K562 (cell line): ENCODE measurements at regions not wholly inside any gene's neighbourhood (a gene's known extent, or its start where the extent isn't known, plus 50 kb on each side); places are given as distances from the start of the nearest gene placed in this dataset.

ENCODE experiments used
- CBFB ChIP-seq: sonication (generic); formaldehyde crosslinking; IDR thresholded peaks from 2 replicates; pipeline ENCODE4 v1.4.0; 2020; ENCODE audit warnings: mild to moderate bottlenecking, missing genetic modification reagents
- CEBPG ChIP-seq, 3 experiments: fragments of 200-800 bp in 1 of 3; sonication (Bioruptor generic) in 1 of 3; sonication (generic) in 1 of 3; formaldehyde crosslinking in 1 of 3; IDR thresholded peaks in 2 of 3; conservative IDR thresholded peaks in 1 of 3; 2 replicates each; pipeline versions ENCODE4 v1.6.1 to v1.8.0; 2016 to 2022; ENCODE audit warnings: missing compliant biosample characterization in 2 of 3, missing genetic modification characterization in 2 of 3, mild to moderate bottlenecking in 1 of 3, missing genetic modification reagents in 1 of 3
- CREM ChIP-seq: IDR thresholded peaks from 2 replicates; pipeline ENCODE4 v1.6.1; 2014; ENCODE audit warnings: antibody characterized with exemption, low read depth
- ETV6 ChIP-seq, 3 experiments: fragments of 150-350 bp in 1 of 3; sonication (generic) in 1 of 3; formaldehyde crosslinking in 1 of 3; IDR thresholded peaks; 2 replicates each; pipeline versions ENCODE4 v1.6.1 to v1.8.0; 2014 to 2022; ENCODE audit warnings: borderline replicate concordance in 2 of 3, low read depth in 2 of 3, antibody characterized with exemption in 1 of 3, low read length in 1 of 3, mild to moderate bottlenecking in 1 of 3, missing genetic modification reagents in 1 of 3
- PCBP2 ChIP-seq: fragments of 200-400 bp; formaldehyde crosslinking; IDR thresholded peaks from 2 replicates; pipeline ENCODE4 v1.6.1; 2018; ENCODE audit warnings: low read length, low read depth, mild to moderate bottlenecking, moderate library complexity; ENCODE audit not compliant: poor library complexity, severe bottlenecking
- POLR2AphosphoS5 ChIP-seq: IDR thresholded peaks from 2 replicates; pipeline ENCODE4 v1.6.1; 2011; ENCODE audit warnings: mild to moderate bottlenecking, low read depth, low read length, moderate library complexity; ENCODE audit not compliant: control insufficient read depth, insufficient read depth
- ZFPM2 ChIP-seq: fragments of 250-450 bp; sonication (Bioruptor Pico); IDR thresholded peaks from 2 replicates; pipeline ENCODE4 v1.5.1; 2022; ENCODE audit warnings: mild to moderate bottlenecking
- TF ChIP-seq, protein P1 (sequence below): fragments of 250-450 bp; sonication (Bioruptor Pico); IDR thresholded peaks from 2 replicates; pipeline ENCODE4 v1.5.0; 2020; ENCODE audit warnings: mild to moderate bottlenecking, borderline replicate concordance
- TF ChIP-seq, protein P2 (sequence below), 3 experiments: IDR thresholded peaks in 2 of 3; conservative IDR thresholded peaks in 1 of 3; 2 replicates each; pipeline ENCODE4 v1.5.1; 2011 to 2012; ENCODE audit warnings: low read length in 3 of 3, mild to moderate bottlenecking in 3 of 3, control low read depth in 2 of 3, improper control_type of control experiment in 1 of 3, inconsistent platforms in 1 of 3, low read depth in 1 of 3, mixed read lengths in 1 of 3, moderate library complexity in 1 of 3; ENCODE audit not compliant: insufficient read depth in 2 of 3

DNA sequence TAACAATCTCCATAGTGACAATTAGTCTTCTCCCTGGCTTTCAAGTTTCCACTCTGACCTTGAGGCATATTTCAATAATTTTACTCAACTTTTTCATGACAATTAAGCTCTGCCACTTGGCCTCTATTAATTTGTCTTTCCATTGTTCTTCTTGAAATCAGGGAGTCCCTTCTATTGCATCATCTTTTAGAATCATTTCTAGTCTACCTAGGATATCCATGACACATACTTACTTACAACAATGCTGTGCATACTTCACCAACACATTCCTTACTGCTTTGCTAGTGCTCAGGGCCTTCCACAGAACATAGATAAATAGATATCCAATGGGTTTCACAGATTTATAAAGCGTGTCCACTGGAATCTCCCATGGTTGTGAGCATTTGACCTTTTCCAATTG lies 331.5 kb upstream of the LRP1B start:
- TF ChIP-seq, protein P1, sequence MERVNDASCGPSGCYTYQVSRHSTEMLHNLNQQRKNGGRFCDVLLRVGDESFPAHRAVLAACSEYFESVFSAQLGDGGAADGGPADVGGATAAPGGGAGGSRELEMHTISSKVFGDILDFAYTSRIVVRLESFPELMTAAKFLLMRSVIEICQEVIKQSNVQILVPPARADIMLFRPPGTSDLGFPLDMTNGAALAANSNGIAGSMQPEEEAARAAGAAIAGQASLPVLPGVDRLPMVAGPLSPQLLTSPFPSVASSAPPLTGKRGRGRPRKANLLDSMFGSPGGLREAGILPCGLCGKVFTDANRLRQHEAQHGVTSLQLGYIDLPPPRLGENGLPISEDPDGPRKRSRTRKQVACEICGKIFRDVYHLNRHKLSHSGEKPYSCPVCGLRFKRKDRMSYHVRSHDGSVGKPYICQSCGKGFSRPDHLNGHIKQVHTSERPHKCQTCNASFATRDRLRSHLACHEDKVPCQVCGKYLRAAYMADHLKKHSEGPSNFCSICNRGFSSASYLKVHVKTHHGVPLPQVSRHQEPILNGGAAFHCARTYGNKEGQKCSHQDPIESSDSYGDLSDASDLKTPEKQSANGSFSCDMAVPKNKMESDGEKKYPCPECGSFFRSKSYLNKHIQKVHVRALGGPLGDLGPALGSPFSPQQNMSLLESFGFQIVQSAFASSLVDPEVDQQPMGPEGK, result no peak
- TF ChIP-seq PCBP2 (no peak), ETV6 (IDR thresholded peaks at IDR 0.05; ENCODE audit: borderline replicate concordance in 1 of 2, low read depth in 2 of 2, low read length in 1 of 2) (no peak), ETV6 (CRISPR knock-in tag; IDR thresholded peaks at IDR 0.05; ENCODE audit: borderline replicate concordance) (no peak), ZFPM2 (CRISPR knock-in tag) (no peak), CBFB (CRISPR knock-in tag) (no peak), POLR2AphosphoS5 (no peak), CREM (no peak), CEBPG (CRISPR knock-in tag; IDR thresholded peaks at IDR 0.05) (no peak), CEBPG (tag; conservative IDR thresholded peaks at IDR 0.05 in 1 of 2, IDR thresholded peaks at IDR 0.05 in 1 of 2) (peak in 1 of 2 experiments; percentile 70; a peak in 2 of 4 replicates)
- TF ChIP-seq, protein P2, sequence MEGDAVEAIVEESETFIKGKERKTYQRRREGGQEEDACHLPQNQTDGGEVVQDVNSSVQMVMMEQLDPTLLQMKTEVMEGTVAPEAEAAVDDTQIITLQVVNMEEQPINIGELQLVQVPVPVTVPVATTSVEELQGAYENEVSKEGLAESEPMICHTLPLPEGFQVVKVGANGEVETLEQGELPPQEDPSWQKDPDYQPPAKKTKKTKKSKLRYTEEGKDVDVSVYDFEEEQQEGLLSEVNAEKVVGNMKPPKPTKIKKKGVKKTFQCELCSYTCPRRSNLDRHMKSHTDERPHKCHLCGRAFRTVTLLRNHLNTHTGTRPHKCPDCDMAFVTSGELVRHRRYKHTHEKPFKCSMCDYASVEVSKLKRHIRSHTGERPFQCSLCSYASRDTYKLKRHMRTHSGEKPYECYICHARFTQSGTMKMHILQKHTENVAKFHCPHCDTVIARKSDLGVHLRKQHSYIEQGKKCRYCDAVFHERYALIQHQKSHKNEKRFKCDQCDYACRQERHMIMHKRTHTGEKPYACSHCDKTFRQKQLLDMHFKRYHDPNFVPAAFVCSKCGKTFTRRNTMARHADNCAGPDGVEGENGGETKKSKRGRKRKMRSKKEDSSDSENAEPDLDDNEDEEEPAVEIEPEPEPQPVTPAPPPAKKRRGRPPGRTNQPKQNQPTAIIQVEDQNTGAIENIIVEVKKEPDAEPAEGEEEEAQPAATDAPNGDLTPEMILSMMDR (IDR thresholded peaks at IDR 0.05 in 2 of 3, conservative IDR thresholded peaks at IDR 0.05 in 1 of 3; ENCODE audit: insufficient read depth in 2 of 3, low read depth in 1 of 3, low read length in 3 of 3), result no peak
